ENCODE measurements at regions not wholly inside any gene's neighbourhood (a gene's known extent, or its start where the extent isn't known, plus 50 kb on each side); places are given as distances from the start of the nearest gene placed in this dataset.

DNA sequence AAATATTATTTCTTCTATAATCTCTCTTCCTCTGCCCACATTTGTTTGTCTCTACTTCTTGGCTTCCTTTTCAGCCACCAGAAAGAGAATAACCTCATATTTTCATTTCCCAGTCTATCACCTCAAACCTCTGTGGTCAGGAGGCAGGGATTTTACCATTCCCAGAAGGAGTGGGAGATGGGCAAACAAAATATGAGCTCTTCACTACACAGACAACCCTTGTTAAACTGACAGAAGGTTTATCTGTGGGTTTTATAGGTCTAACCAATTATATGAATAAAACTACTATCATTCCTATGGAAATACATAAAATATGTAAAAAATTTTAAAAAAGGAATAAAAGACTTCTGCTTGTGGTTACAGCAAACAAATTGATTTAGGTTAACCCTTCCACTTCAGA is 160.0 kb upstream of the TRPC6 start (continued):
- TF ChIP-seq, protein P1, sequence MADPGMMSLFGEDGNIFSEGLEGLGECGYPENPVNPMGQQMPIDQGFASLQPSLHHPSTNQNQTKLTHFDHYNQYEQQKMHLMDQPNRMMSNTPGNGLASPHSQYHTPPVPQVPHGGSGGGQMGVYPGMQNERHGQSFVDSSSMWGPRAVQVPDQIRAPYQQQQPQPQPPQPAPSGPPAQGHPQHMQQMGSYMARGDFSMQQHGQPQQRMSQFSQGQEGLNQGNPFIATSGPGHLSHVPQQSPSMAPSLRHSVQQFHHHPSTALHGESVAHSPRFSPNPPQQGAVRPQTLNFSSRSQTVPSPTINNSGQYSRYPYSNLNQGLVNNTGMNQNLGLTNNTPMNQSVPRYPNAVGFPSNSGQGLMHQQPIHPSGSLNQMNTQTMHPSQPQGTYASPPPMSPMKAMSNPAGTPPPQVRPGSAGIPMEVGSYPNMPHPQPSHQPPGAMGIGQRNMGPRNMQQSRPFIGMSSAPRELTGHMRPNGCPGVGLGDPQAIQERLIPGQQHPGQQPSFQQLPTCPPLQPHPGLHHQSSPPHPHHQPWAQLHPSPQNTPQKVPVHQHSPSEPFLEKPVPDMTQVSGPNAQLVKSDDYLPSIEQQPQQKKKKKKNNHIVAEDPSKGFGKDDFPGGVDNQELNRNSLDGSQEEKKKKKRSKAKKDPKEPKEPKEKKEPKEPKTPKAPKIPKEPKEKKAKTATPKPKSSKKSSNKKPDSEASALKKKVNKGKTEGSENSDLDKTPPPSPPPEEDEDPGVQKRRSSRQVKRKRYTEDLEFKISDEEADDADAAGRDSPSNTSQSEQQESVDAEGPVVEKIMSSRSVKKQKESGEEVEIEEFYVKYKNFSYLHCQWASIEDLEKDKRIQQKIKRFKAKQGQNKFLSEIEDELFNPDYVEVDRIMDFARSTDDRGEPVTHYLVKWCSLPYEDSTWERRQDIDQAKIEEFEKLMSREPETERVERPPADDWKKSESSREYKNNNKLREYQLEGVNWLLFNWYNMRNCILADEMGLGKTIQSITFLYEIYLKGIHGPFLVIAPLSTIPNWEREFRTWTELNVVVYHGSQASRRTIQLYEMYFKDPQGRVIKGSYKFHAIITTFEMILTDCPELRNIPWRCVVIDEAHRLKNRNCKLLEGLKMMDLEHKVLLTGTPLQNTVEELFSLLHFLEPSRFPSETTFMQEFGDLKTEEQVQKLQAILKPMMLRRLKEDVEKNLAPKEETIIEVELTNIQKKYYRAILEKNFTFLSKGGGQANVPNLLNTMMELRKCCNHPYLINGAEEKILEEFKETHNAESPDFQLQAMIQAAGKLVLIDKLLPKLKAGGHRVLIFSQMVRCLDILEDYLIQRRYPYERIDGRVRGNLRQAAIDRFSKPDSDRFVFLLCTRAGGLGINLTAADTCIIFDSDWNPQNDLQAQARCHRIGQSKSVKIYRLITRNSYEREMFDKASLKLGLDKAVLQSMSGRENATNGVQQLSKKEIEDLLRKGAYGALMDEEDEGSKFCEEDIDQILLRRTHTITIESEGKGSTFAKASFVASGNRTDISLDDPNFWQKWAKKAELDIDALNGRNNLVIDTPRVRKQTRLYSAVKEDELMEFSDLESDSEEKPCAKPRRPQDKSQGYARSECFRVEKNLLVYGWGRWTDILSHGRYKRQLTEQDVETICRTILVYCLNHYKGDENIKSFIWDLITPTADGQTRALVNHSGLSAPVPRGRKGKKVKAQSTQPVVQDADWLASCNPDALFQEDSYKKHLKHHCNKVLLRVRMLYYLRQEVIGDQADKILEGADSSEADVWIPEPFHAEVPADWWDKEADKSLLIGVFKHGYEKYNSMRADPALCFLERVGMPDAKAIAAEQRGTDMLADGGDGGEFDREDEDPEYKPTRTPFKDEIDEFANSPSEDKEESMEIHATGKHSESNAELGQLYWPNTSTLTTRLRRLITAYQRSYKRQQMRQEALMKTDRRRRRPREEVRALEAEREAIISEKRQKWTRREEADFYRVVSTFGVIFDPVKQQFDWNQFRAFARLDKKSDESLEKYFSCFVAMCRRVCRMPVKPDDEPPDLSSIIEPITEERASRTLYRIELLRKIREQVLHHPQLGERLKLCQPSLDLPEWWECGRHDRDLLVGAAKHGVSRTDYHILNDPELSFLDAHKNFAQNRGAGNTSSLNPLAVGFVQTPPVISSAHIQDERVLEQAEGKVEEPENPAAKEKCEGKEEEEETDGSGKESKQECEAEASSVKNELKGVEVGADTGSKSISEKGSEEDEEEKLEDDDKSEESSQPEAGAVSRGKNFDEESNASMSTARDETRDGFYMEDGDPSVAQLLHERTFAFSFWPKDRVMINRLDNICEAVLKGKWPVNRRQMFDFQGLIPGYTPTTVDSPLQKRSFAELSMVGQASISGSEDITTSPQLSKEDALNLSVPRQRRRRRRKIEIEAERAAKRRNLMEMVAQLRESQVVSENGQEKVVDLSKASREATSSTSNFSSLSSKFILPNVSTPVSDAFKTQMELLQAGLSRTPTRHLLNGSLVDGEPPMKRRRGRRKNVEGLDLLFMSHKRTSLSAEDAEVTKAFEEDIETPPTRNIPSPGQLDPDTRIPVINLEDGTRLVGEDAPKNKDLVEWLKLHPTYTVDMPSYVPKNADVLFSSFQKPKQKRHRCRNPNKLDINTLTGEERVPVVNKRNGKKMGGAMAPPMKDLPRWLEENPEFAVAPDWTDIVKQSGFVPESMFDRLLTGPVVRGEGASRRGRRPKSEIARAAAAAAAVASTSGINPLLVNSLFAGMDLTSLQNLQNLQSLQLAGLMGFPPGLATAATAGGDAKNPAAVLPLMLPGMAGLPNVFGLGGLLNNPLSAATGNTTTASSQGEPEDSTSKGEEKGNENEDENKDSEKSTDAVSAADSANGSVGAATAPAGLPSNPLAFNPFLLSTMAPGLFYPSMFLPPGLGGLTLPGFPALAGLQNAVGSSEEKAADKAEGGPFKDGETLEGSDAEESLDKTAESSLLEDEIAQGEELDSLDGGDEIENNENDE (IDR thresholded peaks at IDR 0.05; ENCODE audit: insufficient replicate concordance, low read length): no peak
- no peak for TF ChIP-seq SP2 (IDR thresholded peaks at IDR 0.05; ENCODE audit: low read length)
